ENCODE measurements at regions not wholly inside any gene's neighbourhood (a gene's known extent, or its start where the extent isn't known, plus 50 kb on each side); places are given as distances from the start of the nearest gene placed in this dataset.
"Not testable (repeated sequence)": the region's sequence is repeated elsewhere in the genome, so short reads cannot be mapped to it uniquely, and the experiment has no call there.

DNA sequence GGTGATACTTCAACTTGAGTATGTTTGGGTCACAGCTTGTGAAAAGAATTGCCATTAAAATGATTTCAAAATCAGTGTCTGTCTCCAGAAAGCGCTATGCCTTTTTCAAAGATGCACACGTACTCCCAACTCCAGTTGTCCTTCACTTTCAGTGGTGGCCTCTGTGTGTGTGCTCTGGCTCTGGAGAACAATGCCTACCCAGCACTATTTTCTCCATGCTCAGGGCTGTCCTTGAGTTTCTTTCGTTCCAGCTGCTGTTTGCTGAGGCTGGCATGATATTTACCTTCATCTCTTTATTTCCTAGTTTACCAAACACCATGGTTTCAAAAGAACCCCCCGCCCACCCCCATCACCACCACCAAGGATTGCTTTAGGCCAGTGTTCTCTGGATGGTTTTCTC lies 136.8 kb downstream of the QRSL1 start:
- DNase-seq = no peak

DNA sequence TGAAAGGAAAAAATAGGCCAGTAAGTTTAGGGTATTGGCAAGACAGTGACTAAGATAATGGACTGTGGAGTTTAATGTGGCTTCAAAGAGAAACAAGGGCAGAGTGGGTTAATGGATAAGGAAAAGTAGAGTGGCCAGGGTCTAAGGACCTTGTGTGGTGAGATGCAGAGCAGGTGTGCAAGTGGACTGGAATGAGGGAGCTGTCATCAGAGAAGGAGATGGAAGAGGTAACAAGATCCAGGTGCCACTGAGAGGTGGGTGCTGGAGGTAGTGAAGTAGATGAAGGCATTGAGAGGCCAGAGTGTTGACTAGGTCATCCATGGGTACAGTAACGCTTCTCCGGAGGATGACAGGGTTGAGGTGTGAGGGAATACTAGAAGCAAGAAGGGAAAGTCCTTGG lies 136.1 kb downstream of the QRSL1 start:
- no peak for DNase-seq

DNA sequence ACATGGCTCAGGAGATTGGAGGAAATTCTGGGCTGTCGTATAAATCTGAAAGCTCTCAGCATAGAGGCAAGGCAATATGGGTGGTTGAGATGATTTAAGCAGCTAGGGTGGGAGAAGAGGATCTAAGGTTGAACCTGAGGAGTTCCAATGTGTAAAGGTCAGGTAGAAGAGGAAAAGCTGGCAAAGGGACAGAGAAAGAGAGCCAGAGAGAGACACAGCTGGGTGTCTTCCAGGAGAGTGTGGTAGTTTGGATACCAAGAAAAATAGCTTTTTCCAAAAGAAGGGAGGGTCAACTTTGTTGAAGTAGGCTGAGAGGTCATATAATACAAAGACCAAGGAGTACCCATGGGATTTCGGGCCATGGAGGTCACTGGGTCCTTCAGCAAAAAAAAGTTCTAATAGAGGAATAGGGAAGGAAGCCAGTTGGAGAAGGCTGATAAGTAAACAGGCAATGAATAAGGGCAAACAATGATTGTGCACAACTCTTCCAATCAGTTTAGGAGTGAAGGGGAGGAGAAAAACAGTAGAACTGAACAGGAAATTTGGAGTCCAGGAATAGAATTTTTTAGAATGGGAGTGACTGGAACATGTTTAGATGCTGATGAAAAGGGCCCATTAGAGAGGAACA lies 135.1 kb downstream of the QRSL1 start:
- no peak for DNase-seq

DNA sequence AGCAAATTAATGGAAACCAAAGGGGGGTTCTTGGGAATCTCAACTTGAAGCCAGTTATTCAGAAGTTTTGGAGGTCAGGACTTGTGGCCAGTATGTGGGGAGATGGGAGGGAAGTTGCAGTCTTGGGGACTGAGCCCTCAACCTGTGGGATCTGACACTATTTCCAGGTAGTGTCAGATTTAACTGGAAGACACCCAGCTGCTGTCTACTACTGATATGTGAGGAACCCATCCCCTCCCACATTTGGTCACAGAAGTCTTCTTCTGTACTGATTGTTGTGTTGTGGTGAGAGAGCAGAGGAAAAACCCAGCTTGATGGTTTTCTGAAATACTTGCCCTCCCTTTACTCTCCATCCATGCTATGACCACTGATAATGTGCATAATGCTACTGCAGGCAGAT lies 134.0 kb downstream of the QRSL1 start:
- no peak for DNase-seq

DNA sequence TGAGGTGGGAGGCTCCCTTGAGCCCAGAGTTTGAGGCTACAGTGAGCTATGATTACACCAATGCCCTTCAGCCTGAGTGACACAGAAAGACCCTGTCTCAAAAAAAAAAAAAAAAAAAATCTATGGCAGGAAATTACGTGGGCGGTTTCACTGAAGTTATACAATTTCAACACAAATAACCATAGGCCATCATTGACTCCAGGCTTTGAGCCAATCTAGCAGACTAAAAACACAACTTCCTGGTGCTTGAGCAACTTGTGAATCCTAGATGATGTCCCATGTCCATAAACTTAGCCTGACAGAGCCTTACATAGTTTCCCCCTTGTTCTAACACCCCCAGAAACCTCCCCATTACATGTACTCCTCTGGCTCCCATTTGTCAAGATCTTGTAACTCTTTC lies 131.8 kb downstream of the QRSL1 start:
- DNase-seq = no peak

DNA sequence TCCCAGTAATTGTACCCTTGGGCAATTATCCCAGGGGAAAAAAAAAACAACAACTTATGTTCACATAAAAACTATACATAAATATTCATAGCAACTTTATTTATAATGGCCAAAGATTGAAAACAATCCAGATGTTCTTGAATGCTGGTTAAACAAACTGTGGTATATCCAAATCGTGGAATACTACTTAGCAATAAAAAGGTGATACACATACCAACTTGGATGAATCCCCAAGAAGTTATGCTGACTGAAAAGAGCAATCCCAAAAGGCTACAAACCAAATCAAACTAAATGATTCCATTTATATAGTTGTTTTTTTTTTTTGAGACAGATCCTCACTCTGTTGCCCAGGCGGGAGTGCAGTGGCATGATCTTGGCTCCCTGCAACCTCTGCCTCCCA lies 129.7 kb downstream of the QRSL1 start:
- DNase-seq = no peak

DNA sequence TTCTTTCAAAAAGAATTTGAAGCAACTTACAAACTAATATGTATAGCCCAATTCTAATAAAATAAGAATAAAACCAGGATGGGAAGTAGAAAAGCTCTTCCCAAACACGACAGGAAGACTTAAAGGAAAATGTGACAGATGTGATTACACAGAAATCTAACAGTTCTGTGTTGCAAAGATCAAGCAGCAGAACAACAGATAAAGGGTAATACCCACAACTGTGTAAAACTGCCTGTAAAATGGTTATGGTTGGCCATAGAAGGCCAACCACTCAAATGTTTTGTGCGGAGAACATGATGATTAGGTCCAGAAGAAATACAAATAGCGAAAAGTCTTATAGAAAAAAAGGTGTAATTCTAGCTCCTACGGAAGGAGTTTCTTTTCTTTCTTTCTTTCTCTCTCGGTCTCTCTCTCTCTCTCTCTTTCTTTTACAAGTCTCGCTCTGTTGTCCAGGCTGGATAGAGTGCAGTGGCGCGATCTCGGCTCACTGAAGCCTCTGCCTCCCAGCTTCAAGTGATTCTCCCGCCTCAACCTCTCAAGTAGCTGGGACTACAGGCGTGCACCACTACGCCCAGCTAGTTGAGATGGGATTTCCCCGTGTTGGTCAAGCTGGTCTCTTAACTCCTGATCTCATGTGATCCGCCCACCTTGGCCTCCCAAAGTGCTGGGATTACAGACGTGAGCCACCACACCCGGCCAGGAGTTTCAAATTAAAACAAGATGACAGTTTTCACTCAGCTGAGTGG lies 128.5 kb downstream of the QRSL1 start:
- DNase-seq = no peak

DNA sequence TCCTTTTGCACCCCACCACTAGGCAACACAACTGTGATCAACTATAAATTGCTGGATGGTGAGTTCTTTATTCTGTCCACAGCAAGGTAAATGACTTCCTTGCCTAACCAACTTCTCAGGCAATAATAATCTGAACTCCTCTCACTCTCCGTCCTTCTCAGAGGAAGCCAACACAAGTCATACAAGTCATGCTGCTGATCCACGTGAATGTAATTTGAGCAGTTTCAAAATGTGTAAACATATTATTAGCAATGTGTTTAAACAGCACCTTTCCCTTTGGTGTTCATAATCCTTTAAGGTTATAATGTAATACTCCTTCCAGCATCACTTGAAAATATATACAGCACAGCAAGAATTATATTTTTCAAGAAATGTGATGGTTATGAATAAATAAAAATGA lies 127.9 kb downstream of the QRSL1 start:
- no peak for DNase-seq

DNA sequence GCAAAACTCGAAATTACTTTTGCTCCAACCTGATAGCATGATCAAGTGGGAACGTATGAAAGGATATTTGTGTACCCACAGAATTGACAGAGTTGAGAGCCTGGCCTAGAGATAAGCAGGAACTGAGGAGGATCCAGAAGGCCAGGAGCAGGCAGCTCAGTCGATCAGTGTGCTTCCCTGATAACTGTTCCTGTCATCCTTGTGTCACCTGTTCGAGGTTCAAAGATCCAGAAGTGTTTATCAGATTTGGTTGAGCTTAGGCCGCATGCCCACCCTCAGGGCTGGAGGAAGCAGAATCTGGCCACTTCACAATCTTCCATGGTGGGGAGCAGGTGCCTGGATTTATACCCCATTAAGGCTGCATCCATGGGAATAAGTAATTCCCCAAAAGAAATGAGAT lies 124.8 kb downstream of the QRSL1 start:
- no peak for DNase-seq

DNA sequence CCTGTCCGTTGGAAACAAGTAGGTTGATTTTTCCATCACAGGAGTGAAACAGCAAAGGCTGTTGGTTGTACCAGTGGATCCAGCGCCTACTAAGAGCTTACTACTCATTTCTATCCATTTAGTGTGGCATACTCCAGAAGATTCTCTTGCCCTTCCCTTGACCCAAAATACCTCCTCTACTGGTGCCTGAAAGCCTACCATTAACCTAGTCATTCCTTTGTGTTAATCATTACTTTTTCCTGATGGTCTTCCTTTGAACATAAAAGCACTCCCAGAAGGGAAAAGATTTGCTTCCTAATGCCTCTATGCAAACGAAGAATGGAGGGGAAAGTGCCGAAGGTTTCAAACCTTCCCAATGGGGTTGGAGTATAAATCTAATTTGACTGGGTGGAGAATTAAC lies 123.3 kb downstream of the QRSL1 start:
- no peak for DNase-seq

DNA sequence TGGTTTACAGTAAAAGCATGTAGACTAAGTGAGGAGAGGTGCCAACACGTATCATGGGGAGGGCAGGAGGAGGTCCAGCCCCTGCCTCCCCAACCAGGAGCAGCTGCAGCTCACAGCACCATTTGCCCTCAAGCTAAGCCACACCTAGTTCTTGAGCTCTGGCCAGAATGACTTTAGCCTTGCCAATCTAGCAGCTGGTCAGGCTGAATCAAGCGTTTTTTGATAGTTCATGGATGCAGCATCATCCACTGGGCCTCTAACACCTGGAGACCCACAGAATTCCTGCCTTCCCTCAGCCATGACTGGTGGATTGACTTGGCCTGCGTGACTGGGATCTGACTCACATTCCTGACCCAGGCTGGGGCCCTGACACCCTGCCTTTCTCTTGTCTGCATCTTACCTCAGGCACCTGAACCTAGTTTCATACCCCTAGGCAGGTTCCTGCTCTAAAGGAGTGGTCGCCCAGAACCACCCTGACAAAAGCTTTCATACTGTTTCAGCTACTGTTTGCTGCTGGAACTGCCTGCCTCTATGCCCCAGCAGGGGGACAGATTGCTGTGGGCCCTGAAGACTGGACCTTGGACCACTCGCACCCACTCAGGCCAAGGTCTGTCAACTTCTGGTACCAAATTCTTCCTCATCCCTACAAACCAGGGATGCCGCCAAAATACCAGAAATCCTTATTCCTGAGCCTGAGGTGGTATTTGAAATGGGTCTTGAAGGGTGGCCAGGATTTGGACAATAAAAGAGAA lies 122.3 kb downstream of the QRSL1 start:
- DNase-seq = no peak

DNA sequence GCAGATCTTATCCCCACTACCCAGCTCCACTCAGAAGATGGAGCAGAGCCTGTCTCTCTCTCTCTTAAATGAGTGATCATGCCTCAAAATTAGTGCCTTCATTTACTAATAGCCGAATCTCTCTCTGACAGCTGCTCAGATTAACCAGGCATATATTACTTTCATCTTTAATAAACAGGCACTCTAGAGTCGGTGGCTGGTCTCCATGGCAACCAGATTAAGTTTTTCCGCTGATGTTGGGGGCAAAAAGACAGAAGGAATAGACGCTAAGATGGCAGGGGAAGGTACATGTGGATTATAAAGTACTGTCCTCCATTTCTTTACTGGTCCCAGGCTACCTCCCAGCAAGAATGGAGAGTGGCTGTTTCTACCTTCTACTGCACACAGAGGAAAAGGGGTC lies 121.6 kb downstream of the QRSL1 start:
- no peak for DNase-seq

DNA sequence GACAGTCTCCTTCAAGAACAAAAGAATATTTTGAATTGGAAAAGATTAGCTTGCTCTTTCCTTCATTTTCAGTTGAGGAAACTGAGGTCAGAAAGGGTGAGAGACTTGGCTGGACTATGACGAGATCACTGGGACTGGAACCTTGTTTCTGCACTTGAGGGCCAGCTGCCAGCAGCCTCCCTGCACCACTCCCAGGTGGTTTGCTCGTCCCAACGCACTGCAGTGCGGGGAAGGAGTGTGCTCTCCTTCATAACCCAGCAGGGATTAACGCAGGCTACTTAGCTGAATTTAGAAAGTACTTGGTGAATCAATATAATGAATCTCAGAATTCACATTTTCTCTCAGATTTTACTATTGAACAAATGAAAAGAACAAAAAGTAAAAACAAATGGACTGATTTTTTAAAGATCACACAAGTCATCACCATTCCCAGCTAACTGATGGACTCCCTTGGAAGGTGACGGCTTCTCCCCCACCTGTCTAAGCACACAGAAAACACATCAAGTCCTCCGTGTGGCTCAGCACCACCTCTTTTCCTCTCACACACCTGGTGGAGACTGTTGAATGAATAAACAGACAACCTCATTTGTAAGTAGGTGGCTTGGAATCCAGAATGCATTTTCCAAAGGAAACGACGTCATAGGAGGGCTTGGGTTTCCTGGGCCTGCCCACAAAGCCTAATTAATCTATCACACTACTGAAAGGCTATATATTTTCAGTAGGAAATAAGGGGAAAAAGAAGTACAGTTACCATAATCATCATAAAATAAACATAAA lies 121.0 kb downstream of the QRSL1 start:
- no peak for DNase-seq

DNA sequence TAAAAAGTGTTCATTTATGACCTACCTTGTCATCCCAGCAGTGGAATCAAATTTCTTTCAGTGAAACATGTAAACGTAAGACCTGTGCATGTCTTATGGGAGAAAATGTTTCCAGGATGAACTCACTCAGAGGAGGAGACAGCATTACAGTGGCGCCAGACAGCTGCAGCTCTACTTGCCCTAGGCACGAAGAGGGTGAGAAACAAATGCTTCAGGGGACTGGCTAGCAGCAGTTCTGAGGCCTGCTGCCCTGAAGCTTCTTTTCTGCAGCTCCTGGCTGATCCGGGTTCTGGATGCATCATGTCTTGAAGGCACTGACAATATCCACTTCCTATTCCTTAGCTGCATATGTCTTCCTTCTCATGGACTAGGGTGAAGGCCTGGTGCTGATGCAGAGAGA lies 120.2 kb downstream of the QRSL1 start:
- DNase-seq = no peak

DNA sequence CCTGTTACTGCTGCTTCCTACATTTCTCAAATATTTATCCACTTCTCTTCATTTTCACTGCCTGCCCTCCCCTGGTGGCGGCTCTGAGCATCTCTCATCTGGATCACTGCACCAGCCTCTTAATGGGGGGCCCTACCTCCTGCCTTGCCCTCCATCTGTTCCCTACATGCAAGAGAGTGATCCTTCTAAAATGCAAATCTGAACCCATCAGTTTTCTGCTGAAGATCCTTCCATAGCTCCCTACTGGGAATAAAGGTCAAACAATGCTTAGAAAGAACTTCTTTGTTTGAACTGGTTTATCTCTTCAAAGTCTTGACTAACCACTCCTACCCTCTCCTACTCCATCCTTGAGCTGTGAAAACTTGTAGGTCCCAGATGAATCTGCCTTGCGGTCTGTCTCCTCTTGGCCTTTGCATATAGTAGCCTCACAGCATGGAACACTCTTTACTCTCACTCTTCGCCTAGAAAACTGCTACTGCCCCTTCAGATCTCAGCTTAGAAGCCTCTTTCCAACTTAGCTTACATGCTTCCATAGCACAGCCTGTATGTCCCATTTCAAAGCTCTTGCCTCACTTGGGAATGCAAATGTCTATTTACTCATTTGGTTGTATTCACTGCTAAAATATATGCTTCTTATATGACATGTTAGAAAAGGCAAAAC lies 119.3 kb downstream of the QRSL1 start:
- no peak for DNase-seq

DNA sequence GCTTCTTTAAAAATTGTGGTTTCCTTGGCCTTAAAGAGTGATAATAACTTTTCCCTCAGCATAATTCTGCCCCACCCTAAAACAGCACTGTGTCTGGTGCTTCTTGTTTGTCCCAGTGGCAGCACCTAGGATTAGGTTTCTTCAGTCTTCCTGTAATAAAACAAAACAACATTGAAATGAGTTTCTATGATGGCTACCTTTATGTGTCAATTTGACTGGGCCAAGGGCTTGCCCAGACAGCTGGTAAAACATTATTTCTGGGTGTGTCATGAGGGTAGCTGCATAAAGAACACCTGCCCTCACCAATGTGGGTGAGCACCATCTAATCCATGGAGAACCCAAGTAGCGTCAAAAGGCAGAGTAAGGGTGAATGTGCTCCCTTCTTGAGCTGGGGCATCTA lies 117.8 kb downstream of the QRSL1 start:
- no peak for DNase-seq

DNA sequence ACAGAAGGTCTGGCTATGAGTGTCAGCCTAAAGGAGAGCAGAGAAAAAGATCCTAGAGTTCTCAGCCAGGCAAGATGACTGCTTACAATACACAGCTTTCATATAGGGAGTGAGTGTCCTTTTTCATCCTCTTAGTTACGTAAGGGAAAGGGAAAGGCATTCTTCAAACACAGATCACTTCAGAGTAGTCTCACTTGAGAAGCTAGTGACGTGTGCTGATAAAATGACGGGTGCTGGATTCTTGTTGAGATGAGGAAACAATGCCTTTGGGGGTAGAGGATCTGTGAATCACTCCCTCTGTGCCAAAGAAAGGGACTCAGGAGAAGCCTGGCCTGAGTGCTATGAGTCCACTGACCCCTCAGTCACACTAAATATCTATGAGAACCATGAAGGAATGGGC lies 117.3 kb downstream of the QRSL1 start:
- no peak for DNase-seq

DNA sequence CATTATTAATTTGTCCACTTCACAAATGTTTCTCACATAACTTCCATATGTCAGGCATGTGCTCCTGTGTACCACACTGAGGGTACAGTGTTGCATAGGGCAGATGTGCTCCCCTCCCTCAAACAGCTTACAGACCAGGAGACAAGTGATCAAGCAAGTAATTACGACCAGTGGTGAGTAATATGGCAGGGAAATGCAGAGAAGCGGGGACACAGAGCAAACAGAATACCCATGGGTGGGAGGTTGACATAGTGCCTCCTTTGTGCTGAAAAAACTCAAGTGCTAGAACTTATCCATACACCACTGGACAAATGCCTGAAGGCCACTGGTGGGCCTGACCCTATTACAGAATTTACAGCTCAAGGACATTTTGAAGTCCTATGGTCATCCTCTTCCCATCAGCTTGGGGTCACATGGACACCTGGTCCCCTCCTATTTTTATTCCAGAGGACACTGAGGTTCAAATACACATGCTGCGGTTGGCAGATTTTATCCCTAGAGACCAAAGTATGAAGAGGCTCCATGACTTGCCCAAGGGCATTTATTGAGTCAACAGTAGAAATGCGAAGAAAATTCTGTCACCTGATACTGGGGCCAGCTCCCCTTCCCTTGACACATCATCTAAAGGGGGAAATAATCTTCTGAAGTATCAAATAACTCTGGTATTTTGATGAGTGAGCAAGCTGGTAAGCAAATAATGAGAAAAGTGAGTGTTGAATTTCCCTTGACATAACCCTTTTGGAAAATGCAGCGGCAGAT lies 116.6 kb downstream of the QRSL1 start:
- no peak for DNase-seq

DNA sequence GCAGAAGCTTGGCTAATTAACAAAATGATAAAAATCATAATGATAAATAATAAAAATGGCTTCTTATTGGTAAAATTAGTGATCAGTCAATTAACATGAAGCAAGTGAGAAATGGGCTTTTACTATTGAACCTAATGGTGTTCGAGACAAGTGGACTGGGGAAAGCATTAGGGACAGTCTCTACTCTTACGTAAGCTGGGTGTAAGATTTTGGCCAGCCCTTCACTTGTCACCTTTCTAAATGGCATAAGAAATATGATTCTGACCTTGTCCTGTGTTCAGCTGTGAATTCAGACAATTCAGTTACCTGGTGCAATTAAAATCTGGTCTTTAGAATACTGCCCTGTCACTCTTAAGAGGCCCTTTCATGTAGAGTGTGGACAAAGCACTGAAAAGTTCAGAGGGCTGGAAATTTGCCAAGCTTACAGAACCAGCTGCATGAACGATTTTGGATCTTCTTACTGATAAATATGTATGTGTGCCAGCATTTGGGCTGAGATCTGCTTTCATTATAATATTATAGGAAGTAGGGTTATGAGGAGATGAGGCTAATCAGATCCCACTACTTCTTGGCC lies 115.9 kb downstream of the QRSL1 start:
- no peak for DNase-seq

DNA sequence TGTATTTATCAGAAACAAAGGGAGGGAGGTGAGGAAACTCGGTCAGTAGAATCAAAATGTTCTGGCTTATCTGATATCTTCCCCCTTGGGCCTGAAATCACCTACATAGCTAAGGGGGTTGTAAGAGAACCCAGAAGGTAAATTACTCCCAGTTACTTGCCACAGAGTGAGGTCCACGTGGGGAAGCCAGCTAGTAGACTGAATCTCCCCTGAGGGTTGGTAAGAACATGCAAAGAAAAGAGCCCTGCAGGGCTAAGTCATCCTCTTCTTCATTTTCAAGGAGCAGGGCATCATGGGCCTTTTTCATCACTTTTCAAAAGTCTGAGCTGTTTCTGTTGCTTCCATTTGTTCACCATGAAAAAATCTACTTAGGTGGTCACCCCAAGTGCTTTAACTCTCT lies 115.4 kb downstream of the QRSL1 start:
- no peak for DNase-seq

DNA sequence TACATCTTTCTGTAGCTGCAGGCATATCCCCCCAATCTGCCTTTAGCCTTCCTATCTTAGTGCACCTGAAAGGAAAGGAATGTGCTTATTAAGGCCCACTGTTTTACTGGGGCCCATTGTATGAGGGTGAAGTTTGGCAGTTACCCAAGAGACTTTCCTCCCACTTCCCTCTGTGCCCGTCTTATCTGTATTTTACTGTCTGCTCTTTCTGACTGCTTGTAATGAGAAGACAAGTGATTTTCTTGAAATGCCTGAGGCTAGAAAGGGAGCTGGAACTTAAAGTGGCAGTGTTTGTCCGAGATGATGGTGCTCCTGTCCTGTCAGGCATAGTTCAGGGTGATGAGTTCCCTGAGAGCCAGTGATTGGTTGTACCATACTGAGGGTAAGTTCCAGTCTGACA lies 114.7 kb downstream of the QRSL1 start:
- not testable (repeated sequence) for DNase-seq

DNA sequence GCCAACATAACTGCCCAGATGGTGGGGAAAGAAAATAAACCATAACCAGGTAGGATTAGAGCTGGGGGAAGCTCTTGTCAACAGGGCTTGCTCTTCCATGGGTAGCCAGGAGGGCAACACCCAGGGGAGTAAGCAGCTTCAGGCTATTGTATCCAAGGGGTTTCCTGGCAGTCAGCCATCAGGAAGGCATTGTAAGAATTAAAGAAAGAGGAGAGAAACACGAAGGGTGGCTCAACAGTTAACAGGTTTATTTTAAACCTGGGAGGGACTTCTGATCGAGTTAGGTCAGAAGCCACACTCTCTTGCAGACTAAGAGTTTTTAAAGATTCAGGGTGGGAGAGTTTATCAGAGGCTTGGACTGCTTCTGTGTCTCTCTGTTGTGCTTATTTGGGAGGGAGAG lies 114.2 kb downstream of the QRSL1 start:
- no peak for DNase-seq

Measured in 8988T (cell line).